H9 (cell line): ENCODE measurements at regions not wholly inside any gene's neighbourhood (a gene's known extent, or its start where the extent isn't known, plus 50 kb on each side); places are given as distances from the start of the nearest gene placed in this dataset.

Experiments used
- DNase-seq: peaks from one replicate; pipeline ENCODE4 v3.0.0-alpha.2; 2017
- H2AFZ ChIP-seq: one replicate; pipeline ENCODE4 v1.6.1; 2013; ENCODE audit warnings: mild to moderate bottlenecking, low read length, control low read depth, moderate library complexity
- H2AK5ac ChIP-seq: 2 replicates; pipeline ENCODE4 v1.6.1; 2013; ENCODE audit warnings: low read length, control low read depth, mixed read lengths; ENCODE audit not compliant: insufficient read length
- H2BK120ac ChIP-seq: one replicate; pipeline ENCODE4 v1.6.1; 2013; ENCODE audit warnings: low read depth, mild to moderate bottlenecking, low read length, control low read depth, inconsistent platforms; ENCODE audit not compliant: poor library complexity, severe bottlenecking
- H2BK12ac ChIP-seq: 2 replicates; pipeline ENCODE4 v1.6.1; 2013; ENCODE audit warnings: low read length, control low read depth, mixed read lengths, low read depth; ENCODE audit not compliant: insufficient read length
- H2BK15ac ChIP-seq: 2 replicates; pipeline ENCODE4 v1.6.1; 2013; ENCODE audit warnings: low read depth, low read length, control low read depth
- H2BK20ac ChIP-seq: one replicate; pipeline ENCODE4 v1.6.1; 2013; ENCODE audit warnings: low read depth, mild to moderate bottlenecking, low read length, control low read depth, inconsistent platforms; ENCODE audit not compliant: poor library complexity, severe bottlenecking
- H2BK5ac ChIP-seq: 2 replicates; pipeline ENCODE4 v1.6.1; 2013; ENCODE audit warnings: low read length, control low read depth, mixed read lengths; ENCODE audit not compliant: insufficient read length
- H3K14ac ChIP-seq: 2 replicates; pipeline ENCODE4 v1.6.1; 2013; ENCODE audit warnings: low read length, control low read depth; ENCODE audit not compliant: insufficient read depth
- H3K18ac ChIP-seq: 2 replicates; pipeline ENCODE4 v1.6.1; 2013; ENCODE audit warnings: low read depth, mild to moderate bottlenecking, mixed read lengths, low read length, control low read depth; ENCODE audit not compliant: insufficient read length
- H3K23ac ChIP-seq: 2 replicates; pipeline ENCODE4 v1.6.1; 2013; ENCODE audit warnings: low read length, control low read depth, mixed read lengths, low read depth; ENCODE audit not compliant: insufficient read length
- H3K23me2 ChIP-seq: 2 replicates; pipeline ENCODE4 v1.6.1; 2013; ENCODE audit warnings: low read depth, mild to moderate bottlenecking, mixed read lengths, low read length, control low read depth; ENCODE audit not compliant: insufficient read length, poor library complexity, severe bottlenecking
- H3K27ac ChIP-seq: 2 replicates; pipeline ENCODE4 v1.5.1; 2013; ENCODE audit warnings: low read length, control low read depth, mixed read lengths, low read depth; ENCODE audit not compliant: insufficient read length
- H3K27me3 ChIP-seq: 2 replicates; pipeline ENCODE4 v1.6.1; 2013; ENCODE audit warnings: low read length, control low read depth, inconsistent platforms; ENCODE audit not compliant: insufficient read depth
- H3K4ac ChIP-seq: 2 replicates; pipeline ENCODE4 v1.6.1; 2013; ENCODE audit warnings: low read depth, mild to moderate bottlenecking, control low read depth, inconsistent platforms, low read length, moderate library complexity
- H3K4me1 ChIP-seq: 2 replicates; pipeline ENCODE4 v1.6.1; 2013; ENCODE audit warnings: low read length, control low read depth, inconsistent platforms; ENCODE audit not compliant: insufficient read depth
- H3K4me2 ChIP-seq: 2 replicates; pipeline ENCODE4 v1.6.1; 2013; ENCODE audit warnings: low read length, control low read depth, mixed read lengths; ENCODE audit not compliant: insufficient read length, insufficient read depth
- H3K56ac ChIP-seq: 2 replicates; pipeline ENCODE4 v1.6.1; 2013; ENCODE audit warnings: low read depth, mild to moderate bottlenecking, mixed read lengths, low read length, control low read depth; ENCODE audit not compliant: insufficient read length
- H3K79me1 ChIP-seq: 2 replicates; pipeline ENCODE4 v1.6.1; 2013; ENCODE audit warnings: low read depth, mild to moderate bottlenecking, moderate library complexity, low read length, control low read depth, inconsistent platforms; ENCODE audit not compliant: insufficient read depth, poor library complexity, severe bottlenecking
- H3K79me2 ChIP-seq: 2 replicates; pipeline ENCODE4 v1.6.1; 2013; ENCODE audit warnings: low read length, control low read depth, inconsistent platforms; ENCODE audit not compliant: insufficient read depth
- H3K9ac ChIP-seq: 2 replicates; pipeline ENCODE4 v1.6.1; 2013; ENCODE audit warnings: low read length, control low read depth, mixed read lengths; ENCODE audit not compliant: insufficient read length; ENCODE audit errors: extremely low read depth
- H3K9me3 ChIP-seq: one replicate; pipeline ENCODE4 v1.6.1; 2013; ENCODE audit warnings: low read depth, low read length, inconsistent platforms; ENCODE audit not compliant: control insufficient read depth
- H3T11ph ChIP-seq: one replicate; pipeline ENCODE4 v1.6.1; 2013; ENCODE audit warnings: mild to moderate bottlenecking, low read length, control low read depth, inconsistent platforms
- H4K20me1 ChIP-seq: one replicate; pipeline ENCODE4 v1.6.1; 2013; ENCODE audit not compliant: control insufficient read depth, insufficient read length, insufficient read depth
- H4K5ac ChIP-seq: 2 replicates; pipeline ENCODE4 v1.6.1; 2013; ENCODE audit warnings: low read depth, mild to moderate bottlenecking, mixed read lengths, low read length, control low read depth; ENCODE audit not compliant: insufficient read length
- H4K8ac ChIP-seq: replicated peaks from 2 replicates; pipeline ENCODE4 v1.6.1; 2013; ENCODE audit warnings: low read length, control low read depth, mixed read lengths, low read depth; ENCODE audit not compliant: insufficient read length
- H4K91ac ChIP-seq: 2 replicates; pipeline ENCODE4 v1.6.1; 2013; ENCODE audit warnings: low read depth, mild to moderate bottlenecking, moderate library complexity, mixed read lengths, low read length, control low read depth; ENCODE audit not compliant: insufficient read length
- H3K27ac Mint-ChIP-seq, 3 experiments: 2 replicates in 2 of 3; 3 replicates in 1 of 3; pipeline ENCODE4 v1.8.0; 2020 to 2021; ENCODE audit warnings: mixed read lengths in 3 of 3, mild to moderate bottlenecking in 1 of 3, moderate library complexity in 1 of 3
- H3K27me3 Mint-ChIP-seq: 2 replicates; pipeline ENCODE4 v1.8.0; 2021; ENCODE audit warnings: low read depth, mild to moderate bottlenecking, moderate library complexity, mixed read lengths
- H3K36me3 Mint-ChIP-seq, 3 experiments: 2 replicates in 2 of 3; 3 replicates in 1 of 3; pipeline ENCODE4 v1.8.0; 2020 to 2021; ENCODE audit warnings: low read depth in 3 of 3, mixed read lengths in 3 of 3; ENCODE audit not compliant: insufficient read depth in 1 of 3
- H3K4me1 Mint-ChIP-seq, 2 experiments: 2 replicates each; pipeline ENCODE4 v1.8.0; 2020; ENCODE audit warnings: mixed read lengths in 2 of 2
- H3K4me3 Mint-ChIP-seq, 2 experiments: 2 replicates in 1 of 2; 3 replicates in 1 of 2; pipeline ENCODE4 v1.8.0; 2020 to 2021; ENCODE audit warnings: mild to moderate bottlenecking in 2 of 2, mixed read lengths in 2 of 2, moderate library complexity in 1 of 2
- H3K9me3 Mint-ChIP-seq, 2 experiments: 2 replicates in 1 of 2; 3 replicates in 1 of 2; pipeline ENCODE4 v1.8.0; 2020; ENCODE audit warnings: mild to moderate bottlenecking in 2 of 2, mixed read lengths in 2 of 2, moderate library complexity in 1 of 2
- CTCF ChIP-seq: fragments of 200-600 bp; sonication (generic); conservative IDR thresholded peaks from 3 replicates; pipeline ENCODE4 v1.8.0; 2021; ENCODE audit warnings: antibody characterized with exemption, mild to moderate bottlenecking
- WGBS: extraction: QIAGEN DNeasy Blood & Tissue Kit; methylation state at CpG from one replicate; pipeline ENCODE4 v1.1.7; 2013; ENCODE audit warnings: missing lambda C conversion rate, low lambda C conversion rate, mixed read lengths; ENCODE audit not compliant: insufficient read length; ENCODE audit errors: extremely low coverage; 5-methylcytosine and 5-hydroxymethylcytosine counted together

- no peaks in the 10 kb centered on the region for H4K20me1 ChIP-seq
- Mint-ChIP-seq H3K4me1 (no peaks in the 10 kb centered on the region; a peak in 1 of 4 replicates), H3K27ac (no peak overlapping the region), H3K36me3 (no peaks in the 10 kb centered on the region; a peak in 1 of 7 replicates), H3K9me3 (peaks cover 0 to 5% of the 10 kb centered on the region in 2 experiments; a peak in 1 of 5 replicates), H3K4me3 (no peak overlapping the region), H3K27me3 (no peaks in the 10 kb centered on the region)
- no peak overlapping the region for H2AK5ac ChIP-seq
- no peak overlapping the region for H3K18ac ChIP-seq
- no peak overlapping the region for H2BK12ac ChIP-seq
- no peak overlapping the region for H2BK15ac ChIP-seq
- no peaks in the 10 kb centered on the region for H3K27me3 ChIP-seq
- no peak overlapping the region for H4K8ac ChIP-seq
- no peaks in the 10 kb centered on the region for H3K9me3 ChIP-seq
- no peak overlapping the region for H3T11ph ChIP-seq
- no peak for DNase-seq
- no peak overlapping the region for H2BK5ac ChIP-seq
- no peak overlapping the region for H3K9ac ChIP-seq
- no peak overlapping the region for H4K5ac ChIP-seq
- no peak overlapping the region for H3K56ac ChIP-seq
- H3K79me2 ChIP-seq, result no peaks in the 10 kb centered on the region
- H3K4me1 ChIP-seq, result no peaks in the 10 kb centered on the region
- no peak for TF ChIP-seq CTCF
- no peak overlapping the region for H3K4ac ChIP-seq
- H2AFZ ChIP-seq, result no peak overlapping the region
- no peak overlapping the region for H3K4me2 ChIP-seq
- WGBS, result no CpG with 5 or more reads among the region's 9 CpGs
- H3K23ac ChIP-seq, result no peak overlapping the region
- no peaks in the 10 kb centered on the region for H3K79me1 ChIP-seq
- H4K91ac ChIP-seq, result no peak overlapping the region
- H3K27ac ChIP-seq, result no peak overlapping the region
- no peak overlapping the region for H3K14ac ChIP-seq
- H2BK120ac ChIP-seq, result no peak overlapping the region
- H3K23me2 ChIP-seq, result no peaks in the 10 kb centered on the region
- no peak overlapping the region for H2BK20ac ChIP-seq
Observed at GRCh38 chr2:230643576-230644291, 68.9 kb upstream of the CAB39 start.
